HepG2 (cell line): ENCODE measurements at regions not wholly inside any gene's neighbourhood (a gene's known extent, or its start where the extent isn't known, plus 50 kb on each side); places are given as distances from the start of the nearest gene placed in this dataset.

ENCODE experiments used
- ETV6 ChIP-seq: sonication (generic); formaldehyde crosslinking; conservative IDR thresholded peaks from 2 replicates; pipeline ENCODE4 v1.4.0; 2020; ENCODE audit warnings: missing genetic modification reagents
- ZSCAN31 ChIP-seq: sonication (generic); formaldehyde crosslinking; IDR thresholded peaks from 2 replicates; pipeline ENCODE4 v1.5.0; 2020; ENCODE audit warnings: low read depth, mild to moderate bottlenecking, missing genetic modification reagents

GRCh38 chr3:150220799-150221198 is 187.3 kb upstream of the TSC22D2 start:
- TF ChIP-seq ZSCAN31 (CRISPR knock-in tag), result no peak
- TF ChIP-seq ETV6 (CRISPR knock-in tag), result no peak
